GM12873 (cell line): ENCODE measurements at regions not wholly inside any gene's neighbourhood (a gene's known extent, or its start where the extent isn't known, plus 50 kb on each side); places are given as distances from the start of the nearest gene placed in this dataset.

ENCODE experiments used
- CTCF ChIP-seq: IDR thresholded peaks from 2 replicates; pipeline ENCODE4 v1.5.1; 2012; ENCODE audit warnings: low read depth, mild to moderate bottlenecking, moderate library complexity, low read length, control low read depth; ENCODE audit not compliant: insufficient read depth; ENCODE audit errors: missing control alignments

DNA sequence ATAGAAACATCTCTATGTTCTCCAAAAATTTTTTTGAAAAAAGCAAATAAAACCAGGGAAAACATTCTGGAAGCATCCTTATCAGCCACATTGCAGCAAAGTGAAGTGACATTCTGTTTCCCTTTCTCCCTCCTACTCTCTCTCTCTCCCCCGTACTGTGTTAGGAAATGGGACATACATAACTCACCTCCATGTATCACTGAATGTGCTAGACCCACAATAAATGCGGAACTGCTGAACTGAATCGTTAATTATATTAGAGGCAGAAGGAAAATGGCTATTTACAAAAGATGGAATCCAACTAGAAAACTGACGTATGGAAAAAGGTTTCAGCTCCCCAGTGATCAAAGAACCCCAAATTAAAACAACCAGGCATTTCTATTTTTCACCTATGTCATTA, 129.8 kb downstream of the MINAR1 start:
- no peak for TF ChIP-seq CTCF

GRCh38 chr15:79562403-79562815, 130.3 kb downstream of the MINAR1 start:
- TF ChIP-seq CTCF = no peak

DNA sequence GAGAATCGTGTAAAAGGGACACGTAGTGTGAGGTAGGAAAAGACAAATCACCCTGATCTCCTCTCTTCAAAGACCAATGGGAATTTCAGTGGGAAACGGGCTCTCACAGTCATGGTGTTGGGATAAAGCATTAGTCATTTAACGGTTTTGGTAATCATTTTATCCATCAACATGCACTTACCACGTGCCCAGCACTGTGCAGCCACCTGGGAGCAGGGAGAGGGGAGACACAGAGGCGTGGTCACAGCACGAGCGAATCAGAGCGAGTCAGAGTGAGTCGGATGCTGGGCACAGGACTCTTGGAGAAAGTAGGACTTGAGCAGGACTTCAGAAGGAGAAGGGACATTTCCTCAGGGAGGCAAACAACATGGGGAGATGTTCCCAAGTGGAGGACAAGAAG, 130.8 kb downstream of the MINAR1 start:
- no peak for TF ChIP-seq CTCF

DNA sequence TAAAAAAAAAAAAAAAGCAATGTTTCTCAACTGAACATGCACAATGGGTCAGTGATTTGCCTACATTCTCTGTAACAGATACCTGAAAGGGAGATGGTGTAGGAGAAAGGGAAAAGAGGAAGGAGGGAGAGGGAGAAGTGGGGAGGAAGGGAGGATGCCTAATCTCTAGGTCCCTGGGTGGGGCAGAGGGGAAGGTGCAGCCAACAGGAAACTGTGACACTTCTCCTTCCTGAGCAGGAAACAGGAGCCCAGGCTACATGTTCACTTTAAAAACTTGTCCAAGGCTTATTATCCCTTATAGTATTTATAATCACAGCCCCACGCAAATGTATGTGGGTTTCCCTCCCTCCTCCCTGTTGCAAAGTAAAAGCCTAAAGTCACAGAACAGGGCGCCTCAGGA, 137.9 kb downstream of the MINAR1 start:
- TF ChIP-seq CTCF = no peak

DNA sequence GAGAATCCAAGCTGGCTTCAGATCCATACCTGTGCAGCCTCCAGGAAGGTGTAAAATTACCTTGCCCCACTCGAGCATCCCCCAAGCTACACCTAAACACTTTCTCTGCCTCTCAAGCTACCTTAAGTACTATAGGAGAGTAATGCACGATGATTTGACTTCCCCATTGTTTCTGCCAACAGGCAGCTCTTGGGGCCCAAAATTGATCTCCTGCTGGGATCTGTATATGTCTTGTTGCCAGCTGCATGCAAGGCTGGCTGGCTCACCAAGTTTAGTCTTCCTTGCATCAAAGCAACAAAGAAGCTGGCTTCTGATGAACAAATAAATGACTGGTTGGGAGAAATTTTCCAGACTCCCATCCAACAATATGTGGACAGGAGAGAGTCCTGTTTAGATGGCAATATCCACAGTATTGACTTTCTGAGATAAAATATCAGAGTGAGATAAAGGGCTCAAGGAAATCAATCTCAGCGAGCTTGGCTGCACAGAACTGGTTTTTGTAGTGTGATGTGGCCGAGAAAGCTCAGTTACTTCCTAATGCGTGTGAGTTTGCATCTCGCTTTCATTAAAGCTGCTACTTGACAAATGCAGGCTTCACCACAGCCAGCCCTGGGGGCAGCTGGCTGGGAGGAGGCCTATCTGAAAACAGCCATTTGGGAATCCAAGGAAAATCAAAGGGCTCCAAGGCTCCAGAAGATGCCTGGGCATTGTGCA, 140.7 kb downstream of the MINAR1 start:
- no peak for TF ChIP-seq CTCF

DNA sequence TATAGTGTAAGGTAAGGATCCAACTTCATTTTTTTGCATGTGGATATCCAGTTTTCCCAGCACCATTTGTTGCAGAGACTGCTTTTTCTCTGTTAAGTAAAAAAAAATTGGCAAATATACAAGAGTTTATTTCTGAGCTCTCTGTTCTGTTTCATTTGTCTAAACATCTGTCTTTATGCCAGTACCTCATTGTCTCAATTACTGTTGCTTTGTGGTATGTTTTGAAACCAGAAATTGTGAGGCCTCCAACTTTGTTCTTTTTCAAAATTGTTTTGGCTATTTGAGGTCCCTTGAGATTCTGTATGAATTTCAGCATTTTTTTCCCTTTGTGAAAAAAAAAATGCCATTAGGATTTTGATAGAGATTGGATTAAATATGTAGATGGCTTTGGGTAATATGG, 150.5 kb downstream of the MINAR1 start:
- TF ChIP-seq CTCF = no peak

- TF ChIP-seq CTCF = no peak
Measured at GRCh38 chr15:79592126-79592525, 160.0 kb downstream of the MINAR1 start.
